B cell (primary cell): ENCODE measurements at regions not wholly inside any gene's neighbourhood (a gene's known extent, or its start where the extent isn't known, plus 50 kb on each side); places are given as distances from the start of the nearest gene placed in this dataset.

Source experiments
- ATAC-seq: fragments of 200-7000 bp; cut with Tn5 transposase; one replicate; pipeline ENCODE4 v1.10.0; 2021; ENCODE audit warnings: low read depth, mild to moderate bottlenecking, moderate number of reproducible peaks, moderate library complexity
- CTCF ChIA-PET: fragments of 350-600 bp; sonication (Branson Sonifier 250); formaldehyde crosslinking; loops from one replicate; lab custom pipeline; 2021; ENCODE audit warnings: antibody characterized with exemption, inconsistent platforms; lab: Charles Lee
- POLR2A ChIA-PET: fragments of 350-600 bp; sonication (Branson Sonifier 250); formaldehyde crosslinking; loops from one replicate; lab custom pipeline; 2021; ENCODE audit warnings: antibody characterized with exemption; lab: Charles Lee
- DNase-seq: peaks from one replicate; pipeline ENCODE4 v3.0.0; 2013
- H2AFZ ChIP-seq: 2 replicates; pipeline ENCODE4 v1.6.1; 2012; ENCODE audit warnings: mild to moderate bottlenecking, low read depth, low read length; ENCODE audit not compliant: insufficient read depth, poor library complexity, severe bottlenecking
- H3K27ac ChIP-seq, 2 donors: 1 replicate in 1 of 2; 2 replicates in 1 of 2; pipeline ENCODE4 v1.5.1; 2012 to 2013; ENCODE audit warnings: low read length in 2 of 2, mild to moderate bottlenecking in 2 of 2, moderate library complexity in 1 of 2
- H3K27me3 ChIP-seq, 4 experiments: fragments of 200-600 bp in 1 of 4; sonication (generic) in 1 of 4; replicated peaks in 1 of 4; 1 replicate in 2 of 4; 2 replicates in 2 of 4; pipeline versions ENCODE4 v1.6.1 to v1.7.0; 2013 to 2016; ENCODE audit warnings: low read length in 3 of 4, mild to moderate bottlenecking in 2 of 4, mixed read lengths in 1 of 4, moderate library complexity in 1 of 4; ENCODE audit not compliant: insufficient read depth in 4 of 4, control insufficient read depth in 3 of 4; ENCODE audit errors: control extremely low read depth in 1 of 4
- H3K36me3 ChIP-seq, 2 experiments: replicated peaks in 1 of 2; 1 replicate in 1 of 2; 2 replicates in 1 of 2; pipeline versions ENCODE4 v1.6.1 to v1.7.1; 2013; ENCODE audit warnings: low read length in 1 of 2; ENCODE audit not compliant: insufficient read depth in 2 of 2, control insufficient read depth in 1 of 2; ENCODE audit errors: control extremely low read depth in 1 of 2, extremely low read depth in 1 of 2
- H3K4me1 ChIP-seq, 2 donors: fragments of 200-600 bp in 1 of 2; sonication (generic) in 1 of 2; 1 replicate in 1 of 2; 2 replicates in 1 of 2; pipeline versions ENCODE4 v1.5.1 to v1.6.1; 2013 to 2017; ENCODE audit warnings: low read length in 2 of 2; ENCODE audit not compliant: control insufficient read depth in 2 of 2, insufficient read depth in 2 of 2
- H3K4me2 ChIP-seq: replicated peaks from 2 replicates; pipeline ENCODE3; 2012; ENCODE audit warnings: mild to moderate bottlenecking, low read depth, low read length; ENCODE audit not compliant: poor library complexity, severe bottlenecking
- H3K4me3 ChIP-seq, 5 experiments: fragments of 200-600 bp in 1 of 5; sonication (generic) in 1 of 5; 1 replicate in 3 of 5; 2 replicates in 2 of 5; pipeline versions ENCODE4 v1.5.1 to v1.7.0; 2011 to 2016; ENCODE audit warnings: low read length in 4 of 5, mild to moderate bottlenecking in 4 of 5, low read depth in 2 of 5, control low read depth in 1 of 5, moderate library complexity in 1 of 5; ENCODE audit not compliant: insufficient read depth in 1 of 5; ENCODE audit errors: control extremely low read depth in 1 of 5, extremely low read depth in 1 of 5
- H3K79me2 ChIP-seq: fragments of 200-600 bp; sonication (generic); one replicate; pipeline ENCODE4 v1.6.0; 2016; ENCODE audit warnings: low read length; ENCODE audit not compliant: control insufficient read depth, insufficient read depth
- H3K9ac ChIP-seq: fragments of 200-600 bp; sonication (generic); 2 replicates; pipeline ENCODE4 v1.6.1; 2017; ENCODE audit warnings: mild to moderate bottlenecking, low read length, moderate library complexity
- H3K9me3 ChIP-seq, 3 donors: one replicate each; pipeline versions ENCODE4 v1.6.1 to v1.7.1; 2013; ENCODE audit warnings: low read length in 2 of 3; ENCODE audit not compliant: control insufficient read depth in 2 of 3, insufficient read depth in 1 of 3; ENCODE audit errors: control extremely low read depth in 1 of 3
- H4K20me1 ChIP-seq: 2 replicates; pipeline ENCODE4 v1.6.0; 2012; ENCODE audit warnings: mild to moderate bottlenecking, low read length; ENCODE audit not compliant: insufficient read depth, control insufficient read depth, poor library complexity, severe bottlenecking
- H3K27ac Mint-ChIP-seq: one replicate; pipeline ENCODE4 v1.8.0; 2021; ENCODE audit warnings: mixed read lengths
- H3K27me3 Mint-ChIP-seq: one replicate; pipeline ENCODE4 v1.8.0; 2021; ENCODE audit warnings: mixed read lengths
- H3K4me1 Mint-ChIP-seq: one replicate; pipeline ENCODE4 v1.8.0; 2021; ENCODE audit warnings: mixed read lengths
- H3K4me3 Mint-ChIP-seq: one replicate; pipeline ENCODE4 v1.8.0; 2021; ENCODE audit warnings: mixed read lengths
- H3K9me3 Mint-ChIP-seq: one replicate; pipeline ENCODE4 v1.8.0; 2022; ENCODE audit warnings: mixed read lengths; ENCODE audit not compliant: insufficient read depth
- CTCF ChIP-seq: fragments of 200-600 bp; IDR thresholded peaks from one replicate; pipeline ENCODE4 v1.8.0; 2022; ENCODE audit warnings: antibody characterized with exemption, mild to moderate bottlenecking
- EZH2 ChIP-seq: IDR thresholded peaks from 2 replicates; pipeline ENCODE4 v1.6.1; 2012; ENCODE audit warnings: borderline replicate concordance, low read depth, mild to moderate bottlenecking, moderate library complexity, low read length; ENCODE audit not compliant: insufficient read depth, poor library complexity, severe bottlenecking
- WGBS: methylation state at CpG from one replicate; pipeline ENCODE4 v1.1.5; 2013; ENCODE audit warnings: missing lambda C conversion rate; ENCODE audit not compliant: insufficient coverage; 5-methylcytosine and 5-hydroxymethylcytosine counted together
- intact Hi-C: fragments of 100-400 bp; cut with micrococcal nuclease; formaldehyde crosslinking; loops from one replicate; pipeline ENCODE4 v1.10.0; 2022

DNA sequence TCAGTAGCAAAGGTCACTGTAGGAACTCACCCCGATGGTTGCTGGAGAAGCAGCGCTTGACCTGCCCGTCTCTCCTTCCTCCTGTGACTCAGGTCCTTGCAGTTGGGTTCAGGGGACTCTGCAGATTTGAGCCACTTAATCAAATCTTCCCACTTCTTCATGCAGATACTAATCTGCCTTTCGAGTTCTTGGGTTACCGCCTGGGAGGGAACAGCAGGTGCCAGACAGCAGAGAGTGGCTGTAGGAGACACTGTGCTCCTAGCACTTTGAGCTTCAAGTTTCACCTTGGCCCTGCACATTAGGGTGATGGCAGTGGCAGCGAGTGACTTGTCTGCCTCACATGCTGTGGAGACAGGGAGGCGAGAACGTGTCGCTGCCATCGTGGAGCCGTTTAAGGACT, 478.3 kb downstream of the PSAT1 start:
- ATAC-seq (no peak), DNase-seq (no peak)
- no peaks in the 10 kb centered on the region for H4K20me1 ChIP-seq
- intact Hi-C loops, result no loop called here
- ChIA-PET CTCF (interaction anchor here (1.4 kb wide), 1 partner anchor 10 kb away, joined by 3 read pairs; no protein-coding TSS in a partner anchor), POLR2A (no interaction called here)
- no peaks in the 10 kb centered on the region for H3K79me2 ChIP-seq
- H2AFZ ChIP-seq, result no peak overlapping the region
- Mint-ChIP-seq H3K4me1 (peaks cover 20% of the 10 kb centered on the region), H3K27ac (no peak overlapping the region), H3K4me3 (no peak overlapping the region), H3K9me3 (no peaks in the 10 kb centered on the region), H3K27me3 (no peaks in the 10 kb centered on the region)
- H3K36me3 ChIP-seq, result no peaks in the 10 kb centered on the region
- no peak overlapping the region for H3K4me3 ChIP-seq
- peak overlapping the region; percentile 6 for H3K4me2 ChIP-seq
- H3K27me3 ChIP-seq, result no peaks in the 10 kb centered on the region
- TF ChIP-seq CTCF (no peak), EZH2 (no peak)
- H3K9me3 ChIP-seq, result no peaks in the 10 kb centered on the region
- no peak overlapping the region for H3K9ac ChIP-seq
- WGBS, result 82% methylated on average over 10 of the region's 11 CpGs
- no peak overlapping the region for H3K27ac ChIP-seq
- peaks cover 11 to 19% of the 10 kb centered on the region in 2 donors for H3K4me1 ChIP-seq

DNA sequence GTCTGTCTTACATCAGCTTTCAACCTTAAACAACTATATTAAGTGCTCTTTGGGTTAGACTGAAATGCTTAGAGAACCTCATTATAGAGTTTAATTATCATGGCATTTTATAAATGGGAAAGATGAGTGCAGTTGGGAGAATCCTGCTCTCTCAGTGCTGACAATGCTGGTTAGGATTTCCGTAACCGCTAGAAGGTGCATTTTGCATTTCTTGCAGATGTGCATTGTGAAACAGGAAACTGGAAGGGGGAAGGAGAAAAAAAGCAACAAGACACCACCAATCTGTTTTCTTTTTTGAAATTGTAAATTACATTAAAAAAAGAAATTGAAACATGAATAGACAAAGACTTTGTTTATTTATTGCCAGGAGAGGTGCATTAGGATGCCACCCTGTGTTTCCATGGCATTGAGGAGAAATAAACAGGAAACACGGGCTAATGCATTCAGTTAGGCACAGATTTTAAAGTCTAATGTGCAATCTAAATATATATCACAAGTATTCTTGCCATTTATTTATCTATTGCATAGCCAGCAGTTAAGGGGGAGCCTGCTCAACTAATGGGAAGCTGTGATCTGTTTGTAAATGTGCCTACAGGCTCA, 478.9 kb downstream of the PSAT1 start:
- Histone ChIP-seq H2AFZ (no peak overlapping the region), H3K27ac (no peak overlapping the region), H3K36me3 (no peaks in the 10 kb centered on the region), H3K9me3 (no peaks in the 10 kb centered on the region), H3K27me3 (no peaks in the 10 kb centered on the region), H3K4me2 (peak overlapping the region; percentile 6), H3K79me2 (no peaks in the 10 kb centered on the region), H3K9ac (no peak overlapping the region), H3K4me1 (peaks cover 11 to 19% of the 10 kb centered on the region in 2 donors), H3K4me3 (no peak overlapping the region), H4K20me1 (no peaks in the 10 kb centered on the region)
- no peak for ATAC-seq
- peaks cover 20% of the 10 kb centered on the region for H3K4me1 Mint-ChIP-seq
- WGBS, result no CpG with 5 or more reads among the region's 3 CpGs
- ChIA-PET POLR2A (no interaction called here), CTCF (interaction anchor here (1.4 kb wide), 1 partner anchor 9 kb away, joined by 3 read pairs; no protein-coding TSS in a partner anchor)
- H3K27me3 Mint-ChIP-seq, result no peaks in the 10 kb centered on the region
- H3K27ac Mint-ChIP-seq, result no peak overlapping the region
- H3K4me3 Mint-ChIP-seq, result peak overlapping the region; percentile 24
- TF ChIP-seq EZH2 (no peak), CTCF (no peak)
- intact Hi-C loops, result no loop called here
- DNase-seq, result no peak
- H3K9me3 Mint-ChIP-seq, result no peaks in the 10 kb centered on the region
